H9 (cell line): ENCODE measurements at regions not wholly inside any gene's neighbourhood (a gene's known extent, or its start where the extent isn't known, plus 50 kb on each side); places are given as distances from the start of the nearest gene placed in this dataset.

ENCODE experiments used
- DNase-seq: peaks from one replicate; pipeline ENCODE4 v3.0.0-alpha.2; 2017
- H2AFZ ChIP-seq: one replicate; pipeline ENCODE4 v1.6.1; 2013; ENCODE audit warnings: mild to moderate bottlenecking, low read length, control low read depth, moderate library complexity
- H2AK5ac ChIP-seq: 2 replicates; pipeline ENCODE4 v1.6.1; 2013; ENCODE audit warnings: low read length, control low read depth, mixed read lengths; ENCODE audit not compliant: insufficient read length
- H2BK120ac ChIP-seq: one replicate; pipeline ENCODE4 v1.6.1; 2013; ENCODE audit warnings: low read depth, mild to moderate bottlenecking, low read length, control low read depth, inconsistent platforms; ENCODE audit not compliant: poor library complexity, severe bottlenecking
- H2BK12ac ChIP-seq: 2 replicates; pipeline ENCODE4 v1.6.1; 2013; ENCODE audit warnings: low read length, control low read depth, mixed read lengths, low read depth; ENCODE audit not compliant: insufficient read length
- H2BK15ac ChIP-seq: 2 replicates; pipeline ENCODE4 v1.6.1; 2013; ENCODE audit warnings: low read depth, low read length, control low read depth
- H2BK20ac ChIP-seq: one replicate; pipeline ENCODE4 v1.6.1; 2013; ENCODE audit warnings: low read depth, mild to moderate bottlenecking, low read length, control low read depth, inconsistent platforms; ENCODE audit not compliant: poor library complexity, severe bottlenecking
- H2BK5ac ChIP-seq: 2 replicates; pipeline ENCODE4 v1.6.1; 2013; ENCODE audit warnings: low read length, control low read depth, mixed read lengths; ENCODE audit not compliant: insufficient read length
- H3K14ac ChIP-seq: 2 replicates; pipeline ENCODE4 v1.6.1; 2013; ENCODE audit warnings: low read length, control low read depth; ENCODE audit not compliant: insufficient read depth
- H3K18ac ChIP-seq: 2 replicates; pipeline ENCODE4 v1.6.1; 2013; ENCODE audit warnings: low read depth, mild to moderate bottlenecking, mixed read lengths, low read length, control low read depth; ENCODE audit not compliant: insufficient read length
- H3K23ac ChIP-seq: 2 replicates; pipeline ENCODE4 v1.6.1; 2013; ENCODE audit warnings: low read length, control low read depth, mixed read lengths, low read depth; ENCODE audit not compliant: insufficient read length
- H3K23me2 ChIP-seq: 2 replicates; pipeline ENCODE4 v1.6.1; 2013; ENCODE audit warnings: low read depth, mild to moderate bottlenecking, mixed read lengths, low read length, control low read depth; ENCODE audit not compliant: insufficient read length, poor library complexity, severe bottlenecking
- H3K27ac ChIP-seq: 2 replicates; pipeline ENCODE4 v1.5.1; 2013; ENCODE audit warnings: low read length, control low read depth, mixed read lengths, low read depth; ENCODE audit not compliant: insufficient read length
- H3K27me3 ChIP-seq: 2 replicates; pipeline ENCODE4 v1.6.1; 2013; ENCODE audit warnings: low read length, control low read depth, inconsistent platforms; ENCODE audit not compliant: insufficient read depth
- H3K4ac ChIP-seq: 2 replicates; pipeline ENCODE4 v1.6.1; 2013; ENCODE audit warnings: low read depth, mild to moderate bottlenecking, control low read depth, inconsistent platforms, low read length, moderate library complexity
- H3K4me1 ChIP-seq: 2 replicates; pipeline ENCODE4 v1.6.1; 2013; ENCODE audit warnings: low read length, control low read depth, inconsistent platforms; ENCODE audit not compliant: insufficient read depth
- H3K4me2 ChIP-seq: 2 replicates; pipeline ENCODE4 v1.6.1; 2013; ENCODE audit warnings: low read length, control low read depth, mixed read lengths; ENCODE audit not compliant: insufficient read length, insufficient read depth
- H3K56ac ChIP-seq: 2 replicates; pipeline ENCODE4 v1.6.1; 2013; ENCODE audit warnings: low read depth, mild to moderate bottlenecking, mixed read lengths, low read length, control low read depth; ENCODE audit not compliant: insufficient read length
- H3K79me1 ChIP-seq: 2 replicates; pipeline ENCODE4 v1.6.1; 2013; ENCODE audit warnings: low read depth, mild to moderate bottlenecking, moderate library complexity, low read length, control low read depth, inconsistent platforms; ENCODE audit not compliant: insufficient read depth, poor library complexity, severe bottlenecking
- H3K79me2 ChIP-seq: 2 replicates; pipeline ENCODE4 v1.6.1; 2013; ENCODE audit warnings: low read length, control low read depth, inconsistent platforms; ENCODE audit not compliant: insufficient read depth
- H3K9ac ChIP-seq: 2 replicates; pipeline ENCODE4 v1.6.1; 2013; ENCODE audit warnings: low read length, control low read depth, mixed read lengths; ENCODE audit not compliant: insufficient read length; ENCODE audit errors: extremely low read depth
- H3K9me3 ChIP-seq: one replicate; pipeline ENCODE4 v1.6.1; 2013; ENCODE audit warnings: low read depth, low read length, inconsistent platforms; ENCODE audit not compliant: control insufficient read depth
- H3T11ph ChIP-seq: one replicate; pipeline ENCODE4 v1.6.1; 2013; ENCODE audit warnings: mild to moderate bottlenecking, low read length, control low read depth, inconsistent platforms
- H4K20me1 ChIP-seq: one replicate; pipeline ENCODE4 v1.6.1; 2013; ENCODE audit not compliant: control insufficient read depth, insufficient read length, insufficient read depth
- H4K5ac ChIP-seq: 2 replicates; pipeline ENCODE4 v1.6.1; 2013; ENCODE audit warnings: low read depth, mild to moderate bottlenecking, mixed read lengths, low read length, control low read depth; ENCODE audit not compliant: insufficient read length
- H4K8ac ChIP-seq: replicated peaks from 2 replicates; pipeline ENCODE4 v1.6.1; 2013; ENCODE audit warnings: low read length, control low read depth, mixed read lengths, low read depth; ENCODE audit not compliant: insufficient read length
- H4K91ac ChIP-seq: 2 replicates; pipeline ENCODE4 v1.6.1; 2013; ENCODE audit warnings: low read depth, mild to moderate bottlenecking, moderate library complexity, mixed read lengths, low read length, control low read depth; ENCODE audit not compliant: insufficient read length
- H3K27ac Mint-ChIP-seq, 3 experiments: 2 replicates in 2 of 3; 3 replicates in 1 of 3; pipeline ENCODE4 v1.8.0; 2020 to 2021; ENCODE audit warnings: mixed read lengths in 3 of 3, mild to moderate bottlenecking in 1 of 3, moderate library complexity in 1 of 3
- H3K27me3 Mint-ChIP-seq: 2 replicates; pipeline ENCODE4 v1.8.0; 2021; ENCODE audit warnings: low read depth, mild to moderate bottlenecking, moderate library complexity, mixed read lengths
- H3K36me3 Mint-ChIP-seq, 3 experiments: 2 replicates in 2 of 3; 3 replicates in 1 of 3; pipeline ENCODE4 v1.8.0; 2020 to 2021; ENCODE audit warnings: low read depth in 3 of 3, mixed read lengths in 3 of 3; ENCODE audit not compliant: insufficient read depth in 1 of 3
- H3K4me1 Mint-ChIP-seq, 2 experiments: 2 replicates each; pipeline ENCODE4 v1.8.0; 2020; ENCODE audit warnings: mixed read lengths in 2 of 2
- H3K4me3 Mint-ChIP-seq, 2 experiments: 2 replicates in 1 of 2; 3 replicates in 1 of 2; pipeline ENCODE4 v1.8.0; 2020 to 2021; ENCODE audit warnings: mild to moderate bottlenecking in 2 of 2, mixed read lengths in 2 of 2, moderate library complexity in 1 of 2
- H3K9me3 Mint-ChIP-seq, 2 experiments: 2 replicates in 1 of 2; 3 replicates in 1 of 2; pipeline ENCODE4 v1.8.0; 2020; ENCODE audit warnings: mild to moderate bottlenecking in 2 of 2, mixed read lengths in 2 of 2, moderate library complexity in 1 of 2
- CTCF ChIP-seq: fragments of 200-600 bp; sonication (generic); conservative IDR thresholded peaks from 3 replicates; pipeline ENCODE4 v1.8.0; 2021; ENCODE audit warnings: antibody characterized with exemption, mild to moderate bottlenecking
- WGBS: extraction: QIAGEN DNeasy Blood & Tissue Kit; methylation state at CpG from one replicate; pipeline ENCODE4 v1.1.7; 2013; ENCODE audit warnings: missing lambda C conversion rate, low lambda C conversion rate, mixed read lengths; ENCODE audit not compliant: insufficient read length; ENCODE audit errors: extremely low coverage; 5-methylcytosine and 5-hydroxymethylcytosine counted together

GRCh38 chr14:85471744-85472143, 58.2 kb upstream of the FLRT2 start:
- no peak overlapping the region for H4K91ac ChIP-seq
- no peak overlapping the region for H2BK15ac ChIP-seq
- no peaks in the 10 kb centered on the region for H3K79me2 ChIP-seq
- Mint-ChIP-seq H3K27me3 (no peaks in the 10 kb centered on the region; the same call in 1 of the 2 replicates), H3K36me3 (no peaks in the 10 kb centered on the region), H3K27ac (no peak overlapping the region), H3K4me1 (peaks cover 0 to 3% of the 10 kb centered on the region in 2 experiments; a peak in 1 of 4 replicates), H3K9me3 (no peaks in the 10 kb centered on the region), H3K4me3 (no peak overlapping the region)
- peak overlapping the region; percentile 45 for H2AFZ ChIP-seq
- no peak overlapping the region for H3K27ac ChIP-seq
- H3K23me2 ChIP-seq: no peaks in the 10 kb centered on the region
- no peaks in the 10 kb centered on the region for H3K27me3 ChIP-seq
- H3K79me1 ChIP-seq: no peaks in the 10 kb centered on the region
- H4K8ac ChIP-seq: no peak overlapping the region
- no CpG with 5 or more reads among the region's 4 CpGs for WGBS
- no peak for DNase-seq
- no peak overlapping the region for H2BK5ac ChIP-seq
- H3K4me1 ChIP-seq: no peaks in the 10 kb centered on the region
- no peak overlapping the region for H2BK12ac ChIP-seq
- no peak overlapping the region for H3K14ac ChIP-seq
- no peak overlapping the region for H3K56ac ChIP-seq
- H3T11ph ChIP-seq: no peak overlapping the region
- no peak overlapping the region for H2BK120ac ChIP-seq
- no peaks in the 10 kb centered on the region for H3K9me3 ChIP-seq
- no peak overlapping the region for H2AK5ac ChIP-seq
- TF ChIP-seq CTCF: no peak
- H2BK20ac ChIP-seq: no peak overlapping the region
- H3K23ac ChIP-seq: no peak overlapping the region
- H3K9ac ChIP-seq: no peak overlapping the region
- no peak overlapping the region for H4K5ac ChIP-seq
- H3K4ac ChIP-seq: no peak overlapping the region
- H3K18ac ChIP-seq: no peak overlapping the region
- H4K20me1 ChIP-seq: no peaks in the 10 kb centered on the region
- no peak overlapping the region for H3K4me2 ChIP-seq
